ENCODE measurements at regions not wholly inside any gene's neighbourhood (a gene's known extent, or its start where the extent isn't known, plus 50 kb on each side); places are given as distances from the start of the nearest gene placed in this dataset.

GRCh38 chr14:27725482-27725881 lies 1041.1 kb upstream of the FOXG1 start:
- no peak for TF ChIP-seq RCOR1 (IDR thresholded peaks at IDR 0.05; ENCODE audit: insufficient replicate concordance, low read length)
- no peak for TF ChIP-seq CTCF (conservative IDR thresholded peaks at IDR 0.05; ENCODE audit: low read depth, low read length)
- TF ChIP-seq POLR2A (IDR thresholded peaks at IDR 0.05; ENCODE audit: low read depth, low read length), result no peak
- TF ChIP-seq FOS (IDR thresholded peaks at IDR 0.05; ENCODE audit: low read depth, low read length), result no peak
- TF ChIP-seq BHLHE40 (IDR thresholded peaks at IDR 0.05; ENCODE audit: low read depth, low read length), result no peak
- TF ChIP-seq USF2 (IDR thresholded peaks at IDR 0.05; ENCODE audit: low read depth, low read length), result no peak
- TF ChIP-seq RAD21 (IDR thresholded peaks at IDR 0.05; ENCODE audit: low read length), result no peak
- TF ChIP-seq ELK1 (IDR thresholded peaks at IDR 0.05; ENCODE audit: borderline replicate concordance, low read depth, low read length), result no peak
- TF ChIP-seq MAZ (IDR thresholded peaks at IDR 0.05; ENCODE audit: borderline replicate concordance, low read depth, low read length), result no peak
- no peak for TF ChIP-seq CHD1 (IDR thresholded peaks at IDR 0.05; ENCODE audit: low read depth, low read length)
- no peak for TF ChIP-seq SMC3 (IDR thresholded peaks at IDR 0.05; ENCODE audit: low read depth, low read length)
- TF ChIP-seq CEBPB (IDR thresholded peaks at IDR 0.05; ENCODE audit: low read depth, low read length), result no peak
- no peak for TF ChIP-seq MXI1 (IDR thresholded peaks at IDR 0.05; ENCODE audit: borderline replicate concordance, low read depth, low read length)

Measured in IMR-90 (cell line).